HG03196 (cell line): ENCODE measurements at regions not wholly inside any gene's neighbourhood (a gene's known extent, or its start where the extent isn't known, plus 50 kb on each side); places are given as distances from the start of the nearest gene placed in this dataset.
"Not testable (repeated sequence)": the region's sequence is repeated elsewhere in the genome, so short reads cannot be mapped to it uniquely, and the experiment has no call there.

Experiments used
- ATAC-seq: cut with Tn5 transposase; IDR thresholded peaks from one replicate; pipeline ENCODE4 v1.9.1; 2021; ENCODE audit not compliant: unreplicated experiment

- no peak for ATAC-seq
These were observed 571.5 kb upstream of the ARID1B start for GRCh38 chr6:156205678-156206077.

- no peak for ATAC-seq
These were observed 578.0 kb upstream of the ARID1B start for GRCh38 chr6:156199182-156199581.

- no peak for ATAC-seq
These were observed 579.7 kb upstream of the ARID1B start for GRCh38 chr6:156197513-156197912.

- ATAC-seq, result no peak
These were observed 582.2 kb upstream of the ARID1B start for GRCh38 chr6:156194981-156195380.

GRCh38 chr6:156193381-156193780 is 583.8 kb upstream of the ARID1B start:
- no peak for ATAC-seq

- no peak for ATAC-seq
These were observed 585.3 kb upstream of the ARID1B start for GRCh38 chr6:156191895-156192294.

GRCh38 chr6:156191390-156191789 is 585.8 kb upstream of the ARID1B start:
- not testable (repeated sequence) for ATAC-seq

GRCh38 chr6:156190270-156190669 is 586.9 kb upstream of the ARID1B start:
- ATAC-seq, result no peak

- no peak for ATAC-seq
These were observed 587.5 kb upstream of the ARID1B start for GRCh38 chr6:156189714-156190113.

- ATAC-seq, result no peak
These were observed 588.0 kb upstream of the ARID1B start for GRCh38 chr6:156189195-156189594.

- no peak for ATAC-seq
These were observed 592.1 kb upstream of the ARID1B start for GRCh38 chr6:156185113-156185512.

GRCh38 chr6:156183678-156184077 is 593.5 kb upstream of the ARID1B start:
- ATAC-seq, result no peak

- ATAC-seq, result no peak
These were observed 594.8 kb upstream of the ARID1B start for GRCh38 chr6:156182356-156182755.

- no peak for ATAC-seq
These were observed 595.7 kb upstream of the ARID1B start for GRCh38 chr6:156181506-156181905.

- no peak for ATAC-seq
These were observed 601.2 kb upstream of the ARID1B start for GRCh38 chr6:156175971-156176421.

GRCh38 chr6:156175433-156175832 is 601.7 kb upstream of the ARID1B start:
- no peak for ATAC-seq

GRCh38 chr6:156174031-156174890 is 602.9 kb upstream of the ARID1B start:
- ATAC-seq, result no peak

- ATAC-seq, result no peak
These were observed 607.8 kb upstream of the ARID1B start for GRCh38 chr6:156169371-156169770.

GRCh38 chr6:156167625-156168071 is 609.5 kb upstream of the ARID1B start:
- ATAC-seq, result no peak

- ATAC-seq, result no peak
These were observed 610.1 kb upstream of the ARID1B start for GRCh38 chr6:156167016-156167624.

- no peak for ATAC-seq
These were observed 611.1 kb upstream of the ARID1B start for GRCh38 chr6:156166093-156166492.

- no peak for ATAC-seq
These were observed 612.3 kb upstream of the ARID1B start for GRCh38 chr6:156164701-156165452.
